ENCODE measurements at regions not wholly inside any gene's neighbourhood (a gene's known extent, or its start where the extent isn't known, plus 50 kb on each side); places are given as distances from the start of the nearest gene placed in this dataset.

GRCh38 chr20:60331688-60332300 is 373.6 kb downstream of the CDH26 start:
- DNase-seq (ENCODE audit: low read depth) = no peak
- no peak for TF ChIP-seq CTCF (conservative IDR thresholded peaks at IDR 0.05; ENCODE audit: low read depth, low read length)
- H3K4me3 ChIP-seq (ENCODE audit: low read depth, low read length) = no peak overlapping the region

DNA sequence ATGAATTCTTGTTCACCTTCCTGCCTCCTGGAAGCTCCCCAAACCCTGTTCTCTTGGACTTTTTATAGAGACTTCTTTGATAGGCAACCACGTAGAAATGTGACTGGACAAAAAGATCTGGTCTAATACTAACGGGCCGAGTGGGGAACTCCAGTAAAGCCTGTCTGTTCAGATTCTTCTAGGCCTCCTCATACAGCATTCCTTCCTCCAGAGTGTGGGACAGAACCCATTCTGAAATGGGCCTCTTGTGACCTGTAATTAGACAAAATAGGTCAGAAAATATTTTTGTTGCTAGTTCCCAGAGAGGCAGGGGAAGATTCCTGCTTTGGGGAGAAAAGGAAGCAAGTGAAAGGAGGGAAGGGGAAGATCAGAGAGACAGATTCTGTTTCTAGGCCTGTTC is 374.3 kb downstream of the CDH26 start:
- TF ChIP-seq CTCF (conservative IDR thresholded peaks at IDR 0.05; ENCODE audit: low read depth, low read length) = no peak
- H3K4me3 ChIP-seq (ENCODE audit: low read depth, low read length) = no peak overlapping the region
- DNase-seq (ENCODE audit: low read depth) = no peak

- no peak overlapping the region for H3K4me3 ChIP-seq (ENCODE audit: low read depth, low read length)
- DNase-seq (ENCODE audit: low read depth) = no peak
- TF ChIP-seq CTCF (conservative IDR thresholded peaks at IDR 0.05; ENCODE audit: low read depth, low read length) = no peak
These were observed 376.7 kb downstream of the CDH26 start for GRCh38 chr20:60334911-60335310.

- H3K4me3 ChIP-seq (ENCODE audit: low read depth, low read length) = no peak overlapping the region
- TF ChIP-seq CTCF (conservative IDR thresholded peaks at IDR 0.05; ENCODE audit: low read depth, low read length) = no peak
- DNase-seq (ENCODE audit: low read depth) = no peak
These were observed 380.3 kb downstream of the CDH26 start for GRCh38 chr20:60338556-60338955.

DNA sequence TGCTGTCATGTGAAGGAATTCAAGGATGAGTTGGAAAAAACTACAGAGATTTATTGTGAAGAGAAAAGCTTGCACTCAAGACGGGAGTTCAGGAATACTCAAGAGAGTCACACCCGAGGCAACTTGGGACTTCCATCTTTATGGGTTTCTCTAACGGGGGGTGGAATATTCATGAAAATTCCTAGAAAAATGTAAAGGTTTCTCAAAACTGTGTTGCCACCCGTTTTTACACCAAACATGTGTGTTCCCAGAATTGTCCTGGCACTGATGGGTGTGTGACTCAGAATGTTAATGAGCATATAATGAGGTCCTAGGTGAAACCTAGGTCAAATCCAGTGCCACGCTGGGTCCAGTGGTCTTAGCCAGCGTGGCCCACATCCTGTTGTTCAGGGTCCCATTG is 381.5 kb downstream of the CDH26 start:
- H3K4me3 ChIP-seq (ENCODE audit: low read depth, low read length) = no peak overlapping the region
- no peak for TF ChIP-seq CTCF (conservative IDR thresholded peaks at IDR 0.05; ENCODE audit: low read depth, low read length)
- no peak for DNase-seq (ENCODE audit: low read depth)

DNA sequence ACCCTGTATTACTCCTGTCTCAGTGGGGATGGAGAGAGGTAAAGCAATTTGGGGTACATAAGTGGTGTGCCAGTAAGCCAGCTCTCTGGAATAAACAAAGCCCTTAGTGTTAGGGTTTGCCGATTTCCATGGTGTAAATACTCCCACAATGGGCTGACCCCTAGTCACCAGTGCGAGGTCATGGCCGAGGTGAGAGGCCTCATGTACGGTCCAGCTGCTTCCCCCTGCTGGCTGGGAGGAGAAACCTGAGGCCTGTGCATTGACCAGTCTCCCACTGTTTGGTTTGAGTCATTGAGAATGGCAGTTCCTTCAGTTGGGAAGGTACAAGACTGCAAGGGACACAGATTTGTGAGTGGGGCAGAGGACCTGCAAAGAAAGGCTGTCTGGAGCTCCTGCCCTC is 382.0 kb downstream of the CDH26 start:
- TF ChIP-seq CTCF (conservative IDR thresholded peaks at IDR 0.05; ENCODE audit: low read depth, low read length) = no peak
- H3K4me3 ChIP-seq (ENCODE audit: low read depth, low read length) = no peak overlapping the region
- DNase-seq (ENCODE audit: low read depth) = no peak

DNA sequence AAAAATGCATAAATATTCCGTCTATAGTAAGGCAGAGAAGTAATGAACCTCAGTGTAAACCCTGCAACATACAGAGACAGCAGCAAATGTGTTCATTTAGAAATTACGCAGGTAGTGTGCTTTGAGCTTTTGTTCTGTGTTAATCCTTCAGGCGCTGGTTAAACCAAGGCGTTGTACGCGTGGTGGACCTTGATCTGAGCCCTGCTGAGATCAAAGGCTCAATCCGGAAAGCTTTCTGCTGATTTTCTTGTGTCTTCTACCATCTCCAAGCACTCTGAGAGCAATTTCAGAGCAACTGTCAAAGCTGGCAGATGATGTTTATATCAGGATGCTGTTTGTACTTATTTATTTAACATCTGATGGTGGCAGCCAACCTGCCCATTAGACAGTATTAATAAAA is 382.8 kb downstream of the CDH26 start:
- no peak for TF ChIP-seq CTCF (conservative IDR thresholded peaks at IDR 0.05; ENCODE audit: low read depth, low read length)
- H3K4me3 ChIP-seq (ENCODE audit: low read depth, low read length) = no peak overlapping the region
- DNase-seq (ENCODE audit: low read depth) = no peak

Measured in choroid plexus epithelial cell (primary cell).